ENCODE measurements at regions not wholly inside any gene's neighbourhood (a gene's known extent, or its start where the extent isn't known, plus 50 kb on each side); places are given as distances from the start of the nearest gene placed in this dataset.

DNA sequence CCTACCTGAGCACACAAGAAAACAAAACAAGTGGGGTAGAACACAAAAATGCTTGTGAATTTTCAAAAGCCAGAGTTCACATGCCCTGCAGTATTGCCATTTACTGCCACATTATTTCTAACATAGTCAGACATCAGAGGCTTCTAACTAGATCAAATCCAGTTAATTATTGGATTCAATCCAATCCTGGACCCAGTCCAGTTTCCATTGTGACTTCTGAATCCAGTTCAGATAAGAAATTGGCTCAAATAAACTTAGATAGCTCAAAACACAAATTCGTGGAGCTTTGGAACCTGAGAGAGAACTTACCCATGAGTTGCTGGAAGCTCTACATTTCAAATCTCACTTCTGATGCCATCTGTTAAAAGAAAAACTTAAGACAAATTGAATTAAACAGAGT is 85.2 kb upstream of the ANKEF1 start:
- H3K27ac ChIP-seq (ENCODE audit: low read depth, low read length), result no peak overlapping the region
- no peaks in the 10 kb centered on the region for H3K4me1 ChIP-seq (ENCODE audit: control insufficient read depth, insufficient read depth, low read length, unreplicated experiment)
- no peaks in the 10 kb centered on the region for H3K36me3 ChIP-seq (ENCODE audit: insufficient read depth, low read length)
- no peak overlapping the region for H2AFZ ChIP-seq (ENCODE audit: low read length, unreplicated experiment)
- H3K79me2 ChIP-seq (ENCODE audit: control insufficient read depth, insufficient read depth, low read length, unreplicated experiment), result no peaks in the 10 kb centered on the region
- H3K27me3 ChIP-seq (ENCODE audit: insufficient read depth, low read length), result no peaks in the 10 kb centered on the region
- H3K4me3 ChIP-seq (ENCODE audit: low read depth, low read length), result no peak overlapping the region

DNA sequence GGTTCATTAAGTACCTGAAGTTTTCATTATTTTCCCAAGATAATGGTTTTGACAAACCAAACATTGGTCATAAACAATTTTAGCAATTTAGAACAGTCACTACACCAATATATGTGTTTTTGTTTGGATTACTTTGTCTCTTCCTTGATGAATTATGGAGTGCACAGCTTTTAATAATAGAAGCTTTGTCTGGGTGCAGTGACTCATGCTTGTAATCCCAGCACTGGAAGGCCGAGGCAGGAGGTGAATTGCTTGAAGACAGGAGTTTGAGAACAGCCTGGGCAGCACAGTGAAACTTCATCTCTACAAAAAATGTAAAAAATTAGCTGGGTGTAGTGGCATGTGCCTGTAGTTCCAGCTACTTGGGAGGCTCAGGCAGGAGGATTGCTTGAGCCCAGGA is 89.4 kb upstream of the ANKEF1 start:
- no peak overlapping the region for H3K27ac ChIP-seq (ENCODE audit: low read depth, low read length)
- H3K4me1 ChIP-seq (ENCODE audit: control insufficient read depth, insufficient read depth, low read length, unreplicated experiment), result no peaks in the 10 kb centered on the region
- H2AFZ ChIP-seq (ENCODE audit: low read length, unreplicated experiment), result no peak overlapping the region
- no peaks in the 10 kb centered on the region; the same call in 1 of the 2 replicates for H3K36me3 ChIP-seq (ENCODE audit: insufficient read depth, low read length)
- H3K79me2 ChIP-seq (ENCODE audit: control insufficient read depth, insufficient read depth, low read length, unreplicated experiment), result no peaks in the 10 kb centered on the region
- peaks cover 13% of the 10 kb centered on the region; the same call in 1 of the 2 replicates for H3K27me3 ChIP-seq (ENCODE audit: insufficient read depth, low read length)
- no peak overlapping the region for H3K4me3 ChIP-seq (ENCODE audit: low read depth, low read length)

DNA sequence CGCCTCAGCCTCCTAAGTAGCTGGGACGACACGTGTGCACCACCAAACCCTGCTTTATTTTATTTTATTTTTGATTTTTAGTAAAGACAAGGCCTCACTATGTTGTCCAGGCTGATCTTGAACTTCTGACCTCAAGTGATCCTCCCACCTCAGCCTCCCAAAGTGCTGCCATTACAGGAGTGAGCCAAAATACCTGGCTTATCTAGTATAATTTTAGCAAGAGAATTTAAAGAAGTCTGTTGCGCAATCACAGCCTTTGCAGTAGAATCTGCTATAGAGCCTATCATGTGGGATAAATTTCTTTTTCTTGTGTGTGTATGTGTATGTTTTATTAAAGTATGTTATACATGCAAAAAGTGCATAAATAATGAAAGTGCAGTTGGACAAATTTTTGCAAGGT is 92.1 kb upstream of the ANKEF1 start:
- Histone ChIP-seq H3K4me1 (ENCODE audit: control insufficient read depth, insufficient read depth, low read length, unreplicated experiment) (no peaks in the 10 kb centered on the region), H3K4me3 (ENCODE audit: low read depth, low read length) (no peak overlapping the region), H3K27ac (ENCODE audit: low read depth, low read length) (no peak overlapping the region), H3K36me3 (ENCODE audit: insufficient read depth, low read length) (no peaks in the 10 kb centered on the region; the same call in 1 of the 2 replicates), H3K79me2 (ENCODE audit: control insufficient read depth, insufficient read depth, low read length, unreplicated experiment) (no peaks in the 10 kb centered on the region), H2AFZ (ENCODE audit: low read length, unreplicated experiment) (no peak overlapping the region), H3K27me3 (ENCODE audit: insufficient read depth, low read length) (peaks cover 37% of the 10 kb centered on the region)

DNA sequence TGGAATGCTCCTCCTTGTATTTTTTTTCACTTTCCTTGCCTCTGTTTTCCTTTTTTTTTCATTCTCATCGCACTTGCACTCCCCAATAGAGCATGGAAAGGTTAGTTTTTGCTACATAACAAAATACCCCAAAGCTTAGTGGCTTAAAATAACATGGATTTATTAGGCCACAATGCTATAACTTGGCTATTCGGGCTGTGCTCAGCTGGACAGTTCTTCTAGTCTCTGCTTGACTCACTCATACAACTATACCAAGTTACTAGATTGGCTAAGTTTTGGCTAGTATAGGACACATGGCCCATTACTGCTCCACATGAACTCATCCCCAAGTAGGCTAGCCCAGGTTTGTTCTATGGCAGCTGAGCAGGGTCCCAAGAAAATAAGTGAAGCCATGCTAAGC is 94.5 kb upstream of the ANKEF1 start:
- H3K79me2 ChIP-seq (ENCODE audit: control insufficient read depth, insufficient read depth, low read length, unreplicated experiment), result no peaks in the 10 kb centered on the region

DNA sequence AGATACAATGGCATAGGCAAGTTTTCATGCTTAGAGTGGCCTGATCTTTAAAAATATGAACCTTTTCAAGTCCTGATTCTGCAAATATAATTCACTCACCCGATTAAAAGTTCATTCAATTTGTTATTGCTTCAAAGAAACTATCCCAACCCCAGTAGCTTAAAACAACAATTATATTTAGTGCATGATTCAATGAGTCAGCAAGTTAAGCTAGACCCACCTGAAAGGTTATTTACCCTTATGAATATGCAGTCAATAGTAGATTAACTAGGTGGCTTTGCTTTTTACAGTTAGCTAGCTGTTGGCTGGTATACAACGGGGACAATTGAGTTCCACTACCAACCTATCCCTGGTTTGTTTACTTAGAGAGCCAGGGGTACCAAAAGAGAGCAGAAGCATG is 95.6 kb upstream of the ANKEF1 start:
- no peaks in the 10 kb centered on the region for H3K4me1 ChIP-seq (ENCODE audit: control insufficient read depth, insufficient read depth, low read length, unreplicated experiment)
- H2AFZ ChIP-seq (ENCODE audit: low read length, unreplicated experiment), result no peak overlapping the region
- no peak overlapping the region for H3K4me3 ChIP-seq (ENCODE audit: low read depth, low read length)
- H3K79me2 ChIP-seq (ENCODE audit: control insufficient read depth, insufficient read depth, low read length, unreplicated experiment), result no peaks in the 10 kb centered on the region
- peaks cover 47% of the 10 kb centered on the region for H3K27me3 ChIP-seq (ENCODE audit: insufficient read depth, low read length)
- H3K27ac ChIP-seq (ENCODE audit: low read depth, low read length), result no peak overlapping the region
- H3K36me3 ChIP-seq (ENCODE audit: insufficient read depth, low read length), result no peaks in the 10 kb centered on the region; the same call in 1 of the 2 replicates

More for the DNA sequence above, 94.5 kb upstream of the ANKEF1 start:
- Histone ChIP-seq H3K27ac (ENCODE audit: low read depth, low read length) (no peak overlapping the region), H3K36me3 (ENCODE audit: insufficient read depth, low read length) (no peaks in the 10 kb centered on the region; the same call in 1 of the 2 replicates), H3K4me1 (ENCODE audit: control insufficient read depth, insufficient read depth, low read length, unreplicated experiment) (no peaks in the 10 kb centered on the region), H3K4me3 (ENCODE audit: low read depth, low read length) (no peak overlapping the region), H3K27me3 (ENCODE audit: insufficient read depth, low read length) (peaks cover 47% of the 10 kb centered on the region), H2AFZ (ENCODE audit: low read length, unreplicated experiment) (no peak overlapping the region)

DNA sequence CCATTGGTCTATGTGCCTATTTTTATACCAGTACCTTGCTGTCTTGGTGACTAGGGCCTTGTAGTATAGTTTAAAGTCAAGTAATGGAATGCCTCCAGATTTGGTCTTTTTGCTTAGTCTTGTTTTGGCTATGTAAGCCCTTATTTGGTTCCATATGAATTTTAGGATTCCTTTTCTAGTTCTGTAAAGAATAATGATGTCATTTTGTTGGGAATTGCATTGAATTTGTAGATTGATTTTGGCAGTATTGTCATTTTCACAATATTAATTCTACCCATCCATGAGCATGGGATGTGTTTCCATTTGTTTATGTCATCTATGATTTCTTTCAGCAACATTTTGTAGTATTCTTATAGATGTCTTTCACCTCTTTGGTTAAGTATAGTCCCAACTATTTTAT is 96.4 kb upstream of the PAK5 start:
- Histone ChIP-seq H3K36me3 (ENCODE audit: insufficient read depth, low read length) (no peaks in the 10 kb centered on the region), H3K79me2 (ENCODE audit: control insufficient read depth, insufficient read depth, low read length, unreplicated experiment) (no peaks in the 10 kb centered on the region), H3K4me1 (ENCODE audit: control insufficient read depth, insufficient read depth, low read length, unreplicated experiment) (no peaks in the 10 kb centered on the region)

DNA sequence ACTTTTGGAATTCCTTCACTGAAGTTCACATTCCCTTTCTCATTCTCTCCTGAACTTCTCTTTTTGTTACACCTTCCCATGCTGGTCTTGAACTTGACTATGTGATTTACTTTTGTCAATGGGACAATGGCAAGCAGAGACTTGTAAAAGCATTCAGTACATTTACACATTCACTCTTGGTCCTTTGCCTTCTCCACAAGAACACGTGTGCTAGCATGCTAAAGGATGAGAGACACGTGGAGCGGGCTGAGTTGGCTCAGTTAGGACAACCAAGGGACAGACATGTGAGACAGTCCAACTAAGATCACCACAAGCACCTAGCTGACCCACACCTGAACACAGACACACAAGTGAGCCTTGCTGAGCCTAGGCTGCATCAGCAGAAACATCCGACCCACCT is 91.3 kb upstream of the PAK5 start:
- no peak overlapping the region for H2AFZ ChIP-seq (ENCODE audit: low read length, unreplicated experiment)
- no peaks in the 10 kb centered on the region for H3K4me1 ChIP-seq (ENCODE audit: control insufficient read depth, insufficient read depth, low read length, unreplicated experiment)
- H3K27ac ChIP-seq (ENCODE audit: low read depth, low read length), result no peak overlapping the region
- peaks cover 52% of the 10 kb centered on the region for H3K27me3 ChIP-seq (ENCODE audit: insufficient read depth, low read length)
- H3K79me2 ChIP-seq (ENCODE audit: control insufficient read depth, insufficient read depth, low read length, unreplicated experiment), result no peaks in the 10 kb centered on the region
- no peak overlapping the region for H3K4me3 ChIP-seq (ENCODE audit: low read depth, low read length)
- H3K36me3 ChIP-seq (ENCODE audit: insufficient read depth, low read length), result no peaks in the 10 kb centered on the region

More for the DNA sequence above, 96.4 kb upstream of the PAK5 start:
- H3K27ac ChIP-seq (ENCODE audit: low read depth, low read length), result no peak overlapping the region
- no peak overlapping the region for H2AFZ ChIP-seq (ENCODE audit: low read length, unreplicated experiment)
- no peak overlapping the region for H3K4me3 ChIP-seq (ENCODE audit: low read depth, low read length)
- peaks cover 54% of the 10 kb centered on the region for H3K27me3 ChIP-seq (ENCODE audit: insufficient read depth, low read length)

DNA sequence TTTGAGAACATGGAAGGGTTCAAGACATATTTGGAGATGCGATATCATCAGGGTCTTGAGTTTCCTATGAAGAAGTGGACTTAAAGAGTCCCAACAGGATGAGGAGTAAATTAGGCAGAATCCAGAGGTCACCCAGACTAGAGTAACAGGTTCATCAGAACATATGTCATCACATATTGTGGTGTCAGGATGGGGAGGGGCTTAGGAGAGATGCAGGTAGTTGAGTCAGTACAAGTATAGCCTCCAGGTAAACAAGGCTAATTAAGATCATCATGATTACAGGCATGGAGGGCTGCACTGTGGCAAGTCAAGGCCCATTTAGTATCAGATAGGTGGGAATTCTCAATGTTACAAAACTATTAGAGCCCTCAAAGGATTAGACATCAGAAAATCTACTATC is 90.1 kb upstream of the PAK5 start:
- H3K27me3 ChIP-seq (ENCODE audit: insufficient read depth, low read length), result peaks cover 57% of the 10 kb centered on the region
- H2AFZ ChIP-seq (ENCODE audit: low read length, unreplicated experiment), result no peak overlapping the region
- no peak overlapping the region for H3K4me3 ChIP-seq (ENCODE audit: low read depth, low read length)
- no peaks in the 10 kb centered on the region for H3K79me2 ChIP-seq (ENCODE audit: control insufficient read depth, insufficient read depth, low read length, unreplicated experiment)
- no peaks in the 10 kb centered on the region for H3K4me1 ChIP-seq (ENCODE audit: control insufficient read depth, insufficient read depth, low read length, unreplicated experiment)
- no peak overlapping the region for H3K27ac ChIP-seq (ENCODE audit: low read depth, low read length)
- no peaks in the 10 kb centered on the region for H3K36me3 ChIP-seq (ENCODE audit: insufficient read depth, low read length)

DNA sequence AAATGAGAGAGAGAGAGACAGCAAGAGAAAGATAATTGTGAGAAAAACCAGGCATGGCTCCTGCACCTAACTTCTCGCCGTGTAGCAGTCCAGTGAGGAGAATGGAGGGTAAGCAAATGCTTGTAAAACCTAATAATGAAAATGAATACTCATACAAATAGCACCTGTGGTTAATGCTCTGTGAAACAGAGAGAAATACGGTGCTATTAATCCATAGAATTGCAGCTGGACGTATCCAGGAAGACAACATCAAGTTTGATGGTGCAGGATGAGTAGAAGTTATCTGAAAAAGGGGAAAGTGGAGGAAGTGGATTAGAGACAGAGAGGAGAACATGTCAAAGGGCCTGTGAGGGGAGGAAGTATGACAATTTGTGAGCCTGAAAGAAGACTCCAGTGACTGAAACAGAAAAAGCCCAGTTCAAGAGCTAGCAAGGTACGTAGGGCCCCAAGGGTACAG is 89.4 kb upstream of the PAK5 start:
- Histone ChIP-seq H2AFZ (ENCODE audit: low read length, unreplicated experiment) (no peak overlapping the region), H3K4me3 (ENCODE audit: low read depth, low read length) (no peak overlapping the region), H3K27me3 (ENCODE audit: insufficient read depth, low read length) (peaks cover 57% of the 10 kb centered on the region), H3K4me1 (ENCODE audit: control insufficient read depth, insufficient read depth, low read length, unreplicated experiment) (no peaks in the 10 kb centered on the region), H3K79me2 (ENCODE audit: control insufficient read depth, insufficient read depth, low read length, unreplicated experiment) (no peaks in the 10 kb centered on the region), H3K27ac (ENCODE audit: low read depth, low read length) (no peak overlapping the region), H3K36me3 (ENCODE audit: insufficient read depth, low read length) (no peaks in the 10 kb centered on the region)

DNA sequence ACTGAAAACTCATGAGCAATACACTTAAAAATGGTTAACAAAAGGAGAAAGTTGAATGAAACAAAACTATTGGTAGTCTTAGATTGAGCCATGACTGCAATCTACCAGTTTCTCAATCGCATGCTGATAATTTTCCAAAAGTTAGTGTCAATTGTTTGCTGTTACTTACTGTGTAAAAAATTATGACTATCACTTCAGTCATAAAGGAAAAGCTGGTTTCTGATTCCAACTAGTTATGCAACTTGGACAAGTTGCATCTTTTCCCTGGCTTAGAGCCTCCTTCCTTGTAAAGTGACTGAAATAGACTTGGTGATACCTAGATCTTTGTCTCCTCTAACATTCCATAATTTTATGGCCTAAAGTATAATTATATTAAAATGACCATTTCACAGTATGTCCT is 88.3 kb upstream of the PAK5 start:
- no peak overlapping the region for H2AFZ ChIP-seq (ENCODE audit: low read length, unreplicated experiment)
- no peaks in the 10 kb centered on the region for H3K79me2 ChIP-seq (ENCODE audit: control insufficient read depth, insufficient read depth, low read length, unreplicated experiment)
- no peak overlapping the region for H3K4me3 ChIP-seq (ENCODE audit: low read depth, low read length)
- no peak overlapping the region for H3K27ac ChIP-seq (ENCODE audit: low read depth, low read length)
- H3K4me1 ChIP-seq (ENCODE audit: control insufficient read depth, insufficient read depth, low read length, unreplicated experiment), result no peaks in the 10 kb centered on the region
- no peaks in the 10 kb centered on the region for H3K36me3 ChIP-seq (ENCODE audit: insufficient read depth, low read length)
- peaks cover 52% of the 10 kb centered on the region for H3K27me3 ChIP-seq (ENCODE audit: insufficient read depth, low read length)

DNA sequence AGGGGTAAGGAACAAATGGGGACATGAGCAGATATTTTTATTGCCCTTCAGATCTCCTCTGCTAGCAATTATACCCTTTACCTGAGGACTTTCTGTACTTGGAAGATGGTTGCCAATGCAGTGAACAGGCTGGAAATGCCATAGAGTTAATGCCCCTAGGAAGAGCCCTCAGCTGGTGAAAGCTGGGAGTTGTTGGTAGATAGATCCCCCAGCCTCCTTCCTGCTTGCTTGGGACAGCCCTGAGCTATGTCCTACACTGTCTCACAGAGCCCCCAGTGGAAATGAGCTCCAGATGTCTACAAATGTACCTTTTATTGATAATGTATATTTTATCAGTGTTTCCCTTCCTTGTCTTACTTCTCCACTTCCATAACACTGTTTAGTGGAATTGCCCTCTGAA is 87.6 kb upstream of the PAK5 start:
- no peaks in the 10 kb centered on the region for H3K4me1 ChIP-seq (ENCODE audit: control insufficient read depth, insufficient read depth, low read length, unreplicated experiment)

More for the DNA sequence above, 87.6 kb upstream of the PAK5 start:
- no peak overlapping the region for H3K27ac ChIP-seq (ENCODE audit: low read depth, low read length)
- peaks cover 50% of the 10 kb centered on the region for H3K27me3 ChIP-seq (ENCODE audit: insufficient read depth, low read length)
- no peaks in the 10 kb centered on the region for H3K36me3 ChIP-seq (ENCODE audit: insufficient read depth, low read length)
- H2AFZ ChIP-seq (ENCODE audit: low read length, unreplicated experiment), result no peak overlapping the region
- no peaks in the 10 kb centered on the region for H3K79me2 ChIP-seq (ENCODE audit: control insufficient read depth, insufficient read depth, low read length, unreplicated experiment)
- no peak overlapping the region for H3K4me3 ChIP-seq (ENCODE audit: low read depth, low read length)

Measured in ACC112 (cell line).